Neuronal stem cell (in vitro differentiated cells): ENCODE measurements at regions not wholly inside any gene's neighbourhood (a gene's known extent, or its start where the extent isn't known, plus 50 kb on each side); places are given as distances from the start of the nearest gene placed in this dataset.
A peak's percentile ranks its signal among the peaks of the same experiment; 100 is the strongest.

Source experiments
- DNase-seq: peaks from one replicate; pipeline ENCODE4 v3.0.0-alpha.2; 2013; ENCODE audit warnings: low spot score
- H2AFZ ChIP-seq: one replicate; pipeline ENCODE4 v1.6.1; 2013; ENCODE audit warnings: mild to moderate bottlenecking, low read length, inconsistent platforms
- H2AK5ac ChIP-seq: 2 replicates; pipeline ENCODE4 v1.6.1; 2013; ENCODE audit warnings: low read depth, mild to moderate bottlenecking, inconsistent platforms, low read length, moderate library complexity, mixed read lengths
- H2BK120ac ChIP-seq: 2 replicates; pipeline ENCODE4 v1.6.1; 2013; ENCODE audit warnings: low read depth, mild to moderate bottlenecking, inconsistent platforms, low read length, moderate library complexity, mixed read lengths
- H2BK12ac ChIP-seq: one replicate; pipeline ENCODE4 v1.6.1; 2013; ENCODE audit warnings: low read length, inconsistent platforms
- H2BK15ac ChIP-seq: 2 replicates; pipeline ENCODE4 v1.6.1; 2013; ENCODE audit warnings: mild to moderate bottlenecking, low read length, inconsistent platforms, mixed read lengths
- H2BK5ac ChIP-seq: one replicate; pipeline ENCODE4 v1.6.1; 2013; ENCODE audit warnings: inconsistent platforms, mild to moderate bottlenecking, low read length, moderate library complexity
- H3K14ac ChIP-seq: one replicate; pipeline ENCODE4 v1.6.1; 2013; ENCODE audit warnings: low read length, inconsistent platforms
- H3K18ac ChIP-seq: 2 replicates; pipeline ENCODE4 v1.6.1; 2013; ENCODE audit warnings: low read length, inconsistent platforms
- H3K23ac ChIP-seq: 2 replicates; pipeline ENCODE4 v1.6.1; 2013; ENCODE audit warnings: low read depth, mild to moderate bottlenecking, mixed read lengths, low read length, inconsistent platforms; ENCODE audit not compliant: poor library complexity
- H3K27ac ChIP-seq: replicated peaks from 3 replicates; pipeline ENCODE4 v1.5.1; 2013; ENCODE audit warnings: low read length, inconsistent platforms
- H3K27me3 ChIP-seq, 3 experiments: 2 replicates each; pipeline ENCODE4 v1.6.1; 2013; ENCODE audit warnings: low read length in 3 of 3, mild to moderate bottlenecking in 2 of 3, inconsistent platforms in 1 of 3, low read depth in 1 of 3, mixed read lengths in 1 of 3, moderate library complexity in 1 of 3; ENCODE audit not compliant: control insufficient read depth in 3 of 3, insufficient read depth in 3 of 3
- H3K36me3 ChIP-seq, 2 donors: replicated peaks in 1 of 2; 2 replicates each; pipeline ENCODE4 v1.6.1; 2013; ENCODE audit warnings: low read length in 2 of 2; ENCODE audit not compliant: control insufficient read depth in 2 of 2, insufficient read depth in 2 of 2
- H3K4ac ChIP-seq: 2 replicates; pipeline ENCODE4 v1.6.1; 2013; ENCODE audit warnings: inconsistent platforms, mild to moderate bottlenecking, low read length, moderate library complexity
- H3K4me1 ChIP-seq, 2 donors: 1 replicate in 1 of 2; 2 replicates in 1 of 2; pipeline ENCODE4 v1.6.1; 2013; ENCODE audit warnings: low read length in 2 of 2, low read depth in 1 of 2; ENCODE audit not compliant: control insufficient read depth in 2 of 2, insufficient read depth in 1 of 2
- H3K4me2 ChIP-seq: one replicate; pipeline ENCODE4 v1.6.1; 2013; ENCODE audit warnings: mild to moderate bottlenecking, low read length, inconsistent platforms; ENCODE audit not compliant: insufficient read depth, poor library complexity, severe bottlenecking
- H3K4me3 ChIP-seq, 2 donors: 2 replicates each; pipeline ENCODE4 v1.5.1; 2013; ENCODE audit warnings: low read length in 2 of 2, mild to moderate bottlenecking in 2 of 2, inconsistent platforms in 1 of 2, moderate library complexity in 1 of 2
- H3K79me1 ChIP-seq: one replicate; pipeline ENCODE4 v1.6.1; 2013; ENCODE audit warnings: low read depth, mild to moderate bottlenecking, inconsistent platforms, low read length, moderate library complexity
- H3K9ac ChIP-seq: one replicate; pipeline ENCODE4 v1.6.1; 2013; ENCODE audit warnings: mild to moderate bottlenecking, low read depth, low read length, inconsistent platforms; ENCODE audit not compliant: poor library complexity
- H3K9me3 ChIP-seq, 2 donors: replicated peaks in 1 of 2; 2 replicates each; pipeline versions ENCODE3 to v1.6.1; 2013; ENCODE audit warnings: low read length in 2 of 2, mild to moderate bottlenecking in 2 of 2, inconsistent platforms in 1 of 2, low read depth in 1 of 2, mixed read lengths in 1 of 2, moderate library complexity in 1 of 2; ENCODE audit not compliant: control insufficient read depth in 2 of 2, insufficient read depth in 1 of 2
- H4K8ac ChIP-seq: one replicate; pipeline ENCODE4 v1.6.1; 2013; ENCODE audit warnings: low read depth, mild to moderate bottlenecking, inconsistent platforms, low read length, moderate library complexity
- H4K91ac ChIP-seq: one replicate; pipeline ENCODE4 v1.6.1; 2013; ENCODE audit warnings: low read length, low read depth, mild to moderate bottlenecking, inconsistent platforms; ENCODE audit not compliant: poor library complexity
- WGBS, 2 donors: extraction: QIAGEN DNeasy Blood & Tissue Kit; methylation state at CpG; one replicate each; pipeline ENCODE4 v1.1.7; 2013; ENCODE audit warnings: missing lambda C conversion rate in 2 of 2, mixed read lengths in 1 of 2; ENCODE audit not compliant: insufficient read length in 2 of 2, insufficient replicate concordance in 1 of 2; ENCODE audit errors: extremely low coverage in 2 of 2; 5-methylcytosine and 5-hydroxymethylcytosine counted together

DNA sequence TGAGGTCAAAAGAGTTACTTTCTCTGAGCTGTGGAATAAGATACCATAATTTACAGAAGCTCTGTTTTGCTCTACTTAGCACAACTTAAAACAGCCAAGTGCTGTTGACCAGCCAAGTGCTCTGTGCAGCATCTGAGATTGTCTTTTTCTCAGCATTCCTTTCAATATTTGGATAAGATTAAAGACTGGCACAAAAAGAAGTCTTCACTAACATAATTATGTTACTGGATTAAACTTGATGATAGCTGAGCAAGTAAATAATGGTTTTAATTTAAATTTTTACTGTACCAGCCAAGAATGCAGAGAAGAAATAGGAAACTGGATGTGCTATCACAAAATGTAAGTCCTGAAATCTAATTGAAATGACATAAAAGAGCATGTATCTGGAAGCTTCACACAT, 60.4 kb downstream of the NPY2R start:
- Histone ChIP-seq H4K8ac (no peak overlapping the region), H3K4me2 (no peak overlapping the region), H3K23ac (no peak overlapping the region)

DNA sequence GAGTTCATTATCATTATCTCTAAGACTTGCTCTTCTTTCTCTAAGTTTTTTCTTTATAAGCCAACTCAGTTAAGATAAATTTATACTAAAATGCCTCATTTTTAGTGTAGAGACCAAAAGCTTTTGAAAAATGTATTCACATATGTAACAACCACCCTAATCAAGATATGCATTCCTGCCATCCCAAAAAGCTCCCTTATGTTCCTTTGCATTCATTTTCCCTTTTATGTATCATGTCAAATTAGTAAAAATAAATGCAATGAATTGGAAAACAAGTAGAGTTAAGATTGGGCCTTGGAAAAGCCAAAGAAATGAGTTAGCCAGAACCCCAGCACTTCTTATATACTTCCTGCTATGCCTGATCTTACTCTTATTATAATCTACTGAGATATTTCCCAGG, 62.2 kb downstream of the NPY2R start:
- Histone ChIP-seq H2BK5ac (no peak overlapping the region), H3K4me2 (no peak overlapping the region), H3K14ac (no peak overlapping the region), H3K27ac (no peak overlapping the region), H4K91ac (no peak overlapping the region), H3K23ac (no peak overlapping the region), H2BK12ac (no peak overlapping the region), H2BK120ac (no peak overlapping the region), H3K4me1 (no peaks in the 10 kb centered on the region), H3K79me1 (no peaks in the 10 kb centered on the region), H3K9me3 (no peaks in the 10 kb centered on the region), H2AK5ac (no peak overlapping the region), H2AFZ (no peak overlapping the region), H4K8ac (no peak overlapping the region), H2BK15ac (no peak overlapping the region), H3K4ac (no peak overlapping the region), H3K36me3 (no peaks in the 10 kb centered on the region), H3K18ac (no peak overlapping the region), H3K9ac (no peak overlapping the region), H3K4me3 (no peak overlapping the region), H3K27me3 (no peaks in the 10 kb centered on the region)
- no peak for DNase-seq

More for the DNA sequence above, 60.4 kb downstream of the NPY2R start:
- H3K18ac ChIP-seq: no peak overlapping the region
- H3K9ac ChIP-seq: no peak overlapping the region
- H3K14ac ChIP-seq: no peak overlapping the region
- H3K9me3 ChIP-seq: no peaks in the 10 kb centered on the region
- H2AK5ac ChIP-seq: no peak overlapping the region
- no peak overlapping the region for H2BK12ac ChIP-seq
- no peak for DNase-seq
- H3K36me3 ChIP-seq: no peaks in the 10 kb centered on the region
- no peak overlapping the region for H3K27ac ChIP-seq
- H2BK15ac ChIP-seq: no peak overlapping the region
- H2AFZ ChIP-seq: no peak overlapping the region
- no peaks in the 10 kb centered on the region for H3K4me1 ChIP-seq
- H3K27me3 ChIP-seq: no peaks in the 10 kb centered on the region
- H3K79me1 ChIP-seq: no peaks in the 10 kb centered on the region
- H2BK120ac ChIP-seq: no peak overlapping the region
- H2BK5ac ChIP-seq: no peak overlapping the region
- H4K91ac ChIP-seq: no peak overlapping the region
- H3K4ac ChIP-seq: no peak overlapping the region
- H3K4me3 ChIP-seq: no peak overlapping the region

DNA sequence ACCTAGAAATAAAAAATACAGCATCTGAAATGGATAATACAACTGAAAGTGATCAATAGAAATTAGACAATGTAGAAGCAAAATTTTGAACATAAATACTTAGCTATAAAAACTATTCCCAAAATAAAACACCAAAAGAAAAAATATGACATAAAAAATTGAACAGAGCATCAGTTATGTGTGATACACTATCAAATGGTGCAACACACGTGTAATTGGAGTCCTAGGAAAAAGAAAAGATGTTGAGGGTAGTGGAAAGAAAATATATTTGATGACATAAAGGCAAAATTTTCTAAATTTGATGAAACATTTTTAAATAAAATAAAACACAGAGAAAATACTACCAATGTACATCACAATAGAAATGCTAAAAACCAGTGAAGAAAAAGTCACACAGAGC, 63.1 kb downstream of the NPY2R start:
- Histone ChIP-seq H2BK12ac (no peak overlapping the region), H3K9ac (no peak overlapping the region), H3K4me2 (no peak overlapping the region), H3K14ac (no peak overlapping the region), H3K9me3 (no peaks in the 10 kb centered on the region), H3K4ac (no peak overlapping the region), H4K8ac (no peak overlapping the region), H4K91ac (no peak overlapping the region), H3K36me3 (no peaks in the 10 kb centered on the region), H2BK15ac (no peak overlapping the region), H3K79me1 (no peaks in the 10 kb centered on the region), H3K27ac (no peak overlapping the region), H3K18ac (no peak overlapping the region), H3K27me3 (no peaks in the 10 kb centered on the region), H2AFZ (no peak overlapping the region), H3K23ac (no peak overlapping the region), H2BK5ac (no peak overlapping the region), H3K4me3 (no peak overlapping the region), H2AK5ac (no peak overlapping the region), H2BK120ac (no peak overlapping the region), H3K4me1 (no peaks in the 10 kb centered on the region)
- DNase-seq: peak; percentile 11
- no CpG with 5 or more reads among the region's 1 CpG for WGBS, 2 donors

DNA sequence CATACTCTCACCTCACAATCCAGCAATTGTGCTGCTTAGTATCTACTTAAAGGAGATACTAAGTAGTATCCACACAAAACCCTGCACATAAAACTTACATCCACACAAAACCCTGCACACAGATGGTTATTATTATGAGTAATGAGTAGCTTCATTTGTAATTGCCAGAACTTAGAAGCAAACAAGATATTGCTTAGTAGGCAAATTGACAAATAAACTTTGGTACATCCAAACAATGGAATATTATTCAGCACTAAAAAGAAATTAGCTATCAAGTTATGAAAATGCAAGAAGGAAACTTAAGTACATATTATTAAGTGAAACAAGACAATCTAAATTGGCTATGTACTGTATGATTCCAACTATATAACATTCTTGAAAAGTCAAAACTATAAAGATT, 80.6 kb downstream of the NPY2R start:
- Histone ChIP-seq H3K14ac (no peak overlapping the region), H3K27ac (no peak overlapping the region), H3K4me1 (no peaks in the 10 kb centered on the region), H3K4ac (no peak overlapping the region), H3K4me3 (no peak overlapping the region), H3K18ac (no peak overlapping the region), H2BK15ac (no peak overlapping the region), H4K8ac (no peak overlapping the region), H3K4me2 (no peak overlapping the region), H2BK5ac (no peak overlapping the region), H4K91ac (no peak overlapping the region), H3K23ac (no peak overlapping the region), H2BK120ac (no peak overlapping the region), H3K27me3 (no peaks in the 10 kb centered on the region), H2BK12ac (no peak overlapping the region), H3K36me3 (no peaks in the 10 kb centered on the region), H2AFZ (no peak overlapping the region), H2AK5ac (no peak overlapping the region), H3K9ac (no peak overlapping the region), H3K79me1 (no peaks in the 10 kb centered on the region), H3K9me3 (no peaks in the 10 kb centered on the region)
- no peak for DNase-seq
